SH-SY5Y (cell line): ENCODE measurements at regions not wholly inside any gene's neighbourhood (a gene's known extent, or its start where the extent isn't known, plus 50 kb on each side); places are given as distances from the start of the nearest gene placed in this dataset.

ENCODE experiments used
- GATA2 ChIP-seq: IDR thresholded peaks from 2 replicates; pipeline ENCODE4 v1.6.1; 2011; ENCODE audit warnings: mild to moderate bottlenecking, low read depth, low read length
- GATA3 ChIP-seq: IDR thresholded peaks from 2 replicates; pipeline ENCODE4 v1.6.1; 2011; ENCODE audit warnings: low read depth, mild to moderate bottlenecking, low read length, moderate library complexity

GRCh38 chr18:43868497-43868995 is 591.3 kb upstream of the SYT4 start:
- TF ChIP-seq GATA2 (no peak), GATA3 (no peak)
